WTC11 (cell line): ENCODE measurements at regions not wholly inside any gene's neighbourhood (a gene's known extent, or its start where the extent isn't known, plus 50 kb on each side); places are given as distances from the start of the nearest gene placed in this dataset.

ENCODE experiments used
- ATAC-seq: fragments of 200-7000 bp; cut with Tn5 transposase; 2 replicates; pipeline ENCODE4 v1.10.0; 2021; ENCODE audit warnings: mild to moderate bottlenecking, moderate library complexity
- CTCF ChIA-PET: fragments of 300-600 bp; sonication (Branson Sonifier 250); formaldehyde crosslinking; loops from one replicate; lab custom pipeline; 2021; ENCODE audit warnings: antibody characterized with exemption; lab: Charles Lee
- POLR2A ChIA-PET: fragments of 350-600 bp; sonication (Branson Sonifier 250); formaldehyde crosslinking; loops from one replicate; lab custom pipeline; 2021; ENCODE audit warnings: antibody characterized with exemption; lab: Charles Lee
- DNase-seq: peaks from one replicate; pipeline ENCODE4 v3.0.0; 2021; ENCODE audit warnings: low spot score
- H3K27ac Mint-ChIP-seq: 2 replicates; pipeline ENCODE4 v1.8.0; 2021; ENCODE audit warnings: mixed read lengths
- H3K27me3 Mint-ChIP-seq: 2 replicates; pipeline ENCODE4 v1.8.0; 2021; ENCODE audit warnings: low read depth, mild to moderate bottlenecking, moderate library complexity, mixed read lengths
- H3K36me3 Mint-ChIP-seq: 2 replicates; pipeline ENCODE4 v1.8.0; 2021; ENCODE audit warnings: mixed read lengths
- H3K4me1 Mint-ChIP-seq: 2 replicates; pipeline ENCODE4 v1.8.0; 2022; ENCODE audit warnings: mixed read lengths
- H3K4me3 Mint-ChIP-seq: 2 replicates; pipeline ENCODE4 v1.8.0; 2021; ENCODE audit warnings: mild to moderate bottlenecking, moderate library complexity, mixed read lengths
- H3K9me3 Mint-ChIP-seq: 2 replicates; pipeline ENCODE4 v1.8.0; 2021; ENCODE audit warnings: mixed read lengths
- ATF6 ChIP-seq: sonication (generic); formaldehyde crosslinking; IDR thresholded peaks from 2 replicates; pipeline ENCODE4 v1.8.1; 2023; ENCODE audit warnings: mild to moderate bottlenecking, missing genetic modification reagents
- CDX4 ChIP-seq: fragments of 250-450 bp; sonication (Bioruptor Pico); IDR thresholded peaks from 2 replicates; pipeline ENCODE4 v1.9.0; 2021; ENCODE audit warnings: moderate library complexity, mild to moderate bottlenecking, inconsistent platforms, borderline replicate concordance
- CREM ChIP-seq: sonication (generic); formaldehyde crosslinking; IDR thresholded peaks from 2 replicates; pipeline ENCODE4 v1.8.1; 2022; ENCODE audit warnings: mild to moderate bottlenecking, missing genetic modification reagents, moderate library complexity
- CTCF ChIP-seq: fragments of 200-600 bp; IDR thresholded peaks from 2 replicates; pipeline ENCODE4 v1.8.0; 2022; ENCODE audit warnings: antibody characterized with exemption
- ESRRA ChIP-seq: sonication (generic); formaldehyde crosslinking; IDR thresholded peaks from 2 replicates; pipeline ENCODE4 v1.8.1; 2022; ENCODE audit warnings: mild to moderate bottlenecking, missing genetic modification reagents, borderline replicate concordance
- ETV6 ChIP-seq: sonication (generic); formaldehyde crosslinking; IDR thresholded peaks from 2 replicates; pipeline ENCODE4 v1.8.1; 2022; ENCODE audit warnings: mild to moderate bottlenecking, missing genetic modification reagents
- FOXJ3 ChIP-seq: sonication (generic); formaldehyde crosslinking; IDR thresholded peaks from 2 replicates; pipeline ENCODE4 v1.9.0; 2021; ENCODE audit warnings: missing genetic modification reagents, mild to moderate bottlenecking, borderline replicate concordance
- GRHL2 ChIP-seq: fragments of 250-450 bp; sonication (Bioruptor Pico); IDR thresholded peaks from 2 replicates; pipeline ENCODE4 v1.8.0; 2022; ENCODE audit warnings: mild to moderate bottlenecking, moderate library complexity; ENCODE audit not compliant: insufficient replicate concordance, severe bottlenecking
- HMGA2 ChIP-seq: fragments of 250-450 bp; sonication (Bioruptor Pico); IDR thresholded peaks from 2 replicates; pipeline ENCODE4 v1.4.0; 2021; ENCODE audit warnings: mild to moderate bottlenecking, moderate library complexity
- IRF1 ChIP-seq: sonication (generic); formaldehyde crosslinking; IDR thresholded peaks from 2 replicates; pipeline ENCODE4 v1.8.0; 2023; ENCODE audit warnings: missing genetic modification reagents
- JAZF1 ChIP-seq: fragments of 250-450 bp; sonication (Bioruptor Pico); IDR thresholded peaks from 2 replicates; pipeline ENCODE4 v1.9.0; 2021; ENCODE audit warnings: moderate library complexity, mild to moderate bottlenecking, inconsistent platforms
- MLX ChIP-seq: sonication (generic); formaldehyde crosslinking; IDR thresholded peaks from 2 replicates; pipeline ENCODE4 v1.8.1; 2023; ENCODE audit warnings: mild to moderate bottlenecking, missing genetic modification reagents, moderate library complexity
- MYBL2 ChIP-seq: sonication (generic); formaldehyde crosslinking; IDR thresholded peaks from 2 replicates; pipeline ENCODE4 v1.8.1; 2023; ENCODE audit warnings: mild to moderate bottlenecking, moderate library complexity, missing genetic modification reagents
- NFE2L1 ChIP-seq: sonication (generic); formaldehyde crosslinking; IDR thresholded peaks from 2 replicates; pipeline ENCODE4 v1.8.1; 2023; ENCODE audit warnings: missing genetic modification reagents
- NR1H2 ChIP-seq: sonication (generic); formaldehyde crosslinking; IDR thresholded peaks from 2 replicates; pipeline ENCODE4 v1.9.0; 2021; ENCODE audit warnings: mild to moderate bottlenecking, moderate library complexity, missing genetic modification reagents
- OVOL2 ChIP-seq: fragments of 250-450 bp; sonication (Bioruptor Pico); IDR thresholded peaks from 2 replicates; pipeline ENCODE4 v1.9.0; 2021; ENCODE audit warnings: mild to moderate bottlenecking, borderline replicate concordance
- SP1 ChIP-seq: sonication (generic); formaldehyde crosslinking; conservative IDR thresholded peaks from 2 replicates; pipeline ENCODE4 v1.8.1; 2022; ENCODE audit warnings: missing genetic modification reagents
- ZBTB43 ChIP-seq: sonication (generic); formaldehyde crosslinking; IDR thresholded peaks from 2 replicates; pipeline ENCODE4 v1.8.1; 2023; ENCODE audit warnings: mild to moderate bottlenecking, missing genetic modification reagents
- ZNF121 ChIP-seq: sonication (generic); formaldehyde crosslinking; IDR thresholded peaks from 2 replicates; pipeline ENCODE4 v1.8.0; 2023; ENCODE audit warnings: missing genetic modification reagents
- ZNF138 ChIP-seq: sonication (generic); formaldehyde crosslinking; conservative IDR thresholded peaks from 2 replicates; pipeline ENCODE4 v1.8.1; 2022; ENCODE audit warnings: mild to moderate bottlenecking, moderate library complexity, missing genetic modification reagents
- ZNF219 ChIP-seq: sonication (generic); formaldehyde crosslinking; IDR thresholded peaks from 2 replicates; pipeline ENCODE4 v1.8.0; 2023; ENCODE audit warnings: missing genetic modification reagents, mild to moderate bottlenecking, borderline replicate concordance
- ZNF671 ChIP-seq: fragments of 250-450 bp; sonication (Bioruptor Pico); IDR thresholded peaks from 2 replicates; pipeline ENCODE4 v1.8.0; 2021; ENCODE audit warnings: mild to moderate bottlenecking
- ZSCAN18 ChIP-seq: fragments of 250-450 bp; sonication (Bioruptor Pico); IDR thresholded peaks from 2 replicates; pipeline ENCODE4 v2.1.2; 2022; ENCODE audit warnings: mild to moderate bottlenecking, moderate library complexity

- no peak overlapping the region for H3K27ac Mint-ChIP-seq
- no peak for DNase-seq
- ATAC-seq = no peak
- no peaks in the 10 kb centered on the region for H3K36me3 Mint-ChIP-seq
- TF ChIP-seq FOXJ3 (CRISPR knock-in tag) (no peak), JAZF1 (CRISPR knock-in tag) (no peak), ESRRA (CRISPR knock-in tag) (no peak), ZSCAN18 (CRISPR knock-in tag) (no peak), CREM (CRISPR knock-in tag) (no peak), SP1 (no peak), NFE2L1 (CRISPR knock-in tag) (no peak), MLX (CRISPR knock-in tag) (no peak), IRF1 (CRISPR knock-in tag) (no peak), ZBTB43 (CRISPR knock-in tag) (no peak)
- H3K4me3 Mint-ChIP-seq = no peak overlapping the region
- ChIA-PET POLR2A (no interaction called here), CTCF (no interaction called here)
- no peaks in the 10 kb centered on the region for H3K9me3 Mint-ChIP-seq
- H3K27me3 Mint-ChIP-seq = no peaks in the 10 kb centered on the region
- peaks cover 3% of the 10 kb centered on the region; the same call in 1 of the 2 replicates for H3K4me1 Mint-ChIP-seq
Measured at GRCh38 chr5:4108690-4109089, 513.1 kb downstream of the IRX1 start.

- no peak overlapping the region for H3K4me3 Mint-ChIP-seq
- ATAC-seq (no peak), DNase-seq (no peak)
- no peaks in the 10 kb centered on the region for H3K36me3 Mint-ChIP-seq
- H3K27me3 Mint-ChIP-seq = no peaks in the 10 kb centered on the region
- ChIA-PET CTCF (interaction anchor here (1.9 kb wide), 1 partner anchor 182 kb away, joined by 4 read pairs; no protein-coding TSS in a partner anchor), POLR2A (no interaction called here)
- peaks cover 3% of the 10 kb centered on the region; the same call in 1 of the 2 replicates for H3K4me1 Mint-ChIP-seq
- H3K27ac Mint-ChIP-seq = no peak overlapping the region
- no peaks in the 10 kb centered on the region for H3K9me3 Mint-ChIP-seq
- no peak for TF ChIP-seq CTCF
- TF ChIP-seq NR1H2 (CRISPR knock-in tag) = no peak
- TF ChIP-seq MYBL2 (CRISPR knock-in tag) = no peak
- no peak for TF ChIP-seq ETV6
- no peak for TF ChIP-seq ZNF121
Measured at GRCh38 chr5:4113426-4113825, 517.8 kb downstream of the IRX1 start.

- CTCF ChIA-PET = interaction anchor here (1.9 kb wide), 1 partner anchor 182 kb away, joined by 4 read pairs; no protein-coding TSS in a partner anchor
- Mint-ChIP-seq H3K27me3 (no peaks in the 10 kb centered on the region), H3K9me3 (no peaks in the 10 kb centered on the region), H3K36me3 (no peaks in the 10 kb centered on the region), H3K4me1 (peaks cover 3% of the 10 kb centered on the region; the same call in 1 of the 2 replicates), H3K4me3 (no peak overlapping the region), H3K27ac (no peak overlapping the region)
- DNase-seq (no peak), ATAC-seq (no peak)
- POLR2A ChIA-PET = no interaction called here
- TF ChIP-seq HMGA2 (CRISPR knock-in tag) = no peak
- no peak for TF ChIP-seq ZNF219 (CRISPR knock-in tag)
- no peak for TF ChIP-seq CDX4 (CRISPR knock-in tag)
- TF ChIP-seq ZNF671 = no peak
- TF ChIP-seq GRHL2 = no peak
- TF ChIP-seq ATF6 (CRISPR knock-in tag) = no peak
- TF ChIP-seq OVOL2 = no peak
- TF ChIP-seq ZNF138 = no peak
Measured at GRCh38 chr5:4113905-4114304, 518.3 kb downstream of the IRX1 start.
